ENCODE measurements at regions not wholly inside any gene's neighbourhood (a gene's known extent, or its start where the extent isn't known, plus 50 kb on each side); places are given as distances from the start of the nearest gene placed in this dataset.

DNA sequence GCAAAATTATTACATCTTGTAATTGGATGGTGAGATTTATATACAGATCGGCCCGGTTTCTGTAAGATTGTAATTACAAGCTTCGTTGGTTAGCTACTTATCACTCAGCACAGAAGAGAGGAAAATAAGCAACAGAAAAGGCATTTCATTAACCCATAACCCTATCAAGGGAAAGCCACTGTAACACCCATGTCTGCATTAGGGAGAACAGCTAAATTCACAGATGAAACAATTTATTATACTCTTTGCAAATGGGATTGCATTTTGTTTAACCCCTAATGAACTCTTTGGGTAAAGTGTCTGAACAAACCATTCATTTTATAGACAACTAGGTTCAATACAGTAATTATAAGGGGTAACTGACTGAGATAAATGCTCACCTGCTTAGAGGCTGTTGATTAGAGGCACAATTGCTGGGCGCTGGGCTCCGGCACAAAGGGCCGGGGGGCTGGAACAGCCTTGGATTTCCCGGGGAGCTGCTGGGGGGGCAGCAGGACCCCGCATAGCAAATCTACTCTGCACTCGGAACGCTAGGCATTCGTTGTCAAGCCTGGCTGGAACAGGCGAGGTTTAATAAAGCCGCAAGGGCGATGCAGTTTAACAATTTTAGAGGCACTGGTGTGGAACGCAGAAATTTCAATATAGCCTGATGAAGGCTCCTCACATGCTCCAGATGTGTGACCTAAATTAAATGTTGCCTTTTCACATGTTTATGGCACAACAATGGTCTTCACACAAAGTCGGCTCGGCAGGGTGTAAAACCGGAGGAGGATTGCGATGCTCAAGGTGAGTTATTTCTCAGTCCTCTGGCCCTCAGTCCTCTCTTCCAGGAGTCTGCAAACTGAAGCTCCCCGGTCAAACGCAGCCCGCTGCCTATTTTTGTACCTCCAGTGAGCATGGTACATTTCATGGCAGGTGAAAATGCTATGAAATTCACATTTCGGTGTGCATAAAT, 134.0 kb upstream of the IRX6 start (continued):
- TF ChIP-seq, protein P1, sequence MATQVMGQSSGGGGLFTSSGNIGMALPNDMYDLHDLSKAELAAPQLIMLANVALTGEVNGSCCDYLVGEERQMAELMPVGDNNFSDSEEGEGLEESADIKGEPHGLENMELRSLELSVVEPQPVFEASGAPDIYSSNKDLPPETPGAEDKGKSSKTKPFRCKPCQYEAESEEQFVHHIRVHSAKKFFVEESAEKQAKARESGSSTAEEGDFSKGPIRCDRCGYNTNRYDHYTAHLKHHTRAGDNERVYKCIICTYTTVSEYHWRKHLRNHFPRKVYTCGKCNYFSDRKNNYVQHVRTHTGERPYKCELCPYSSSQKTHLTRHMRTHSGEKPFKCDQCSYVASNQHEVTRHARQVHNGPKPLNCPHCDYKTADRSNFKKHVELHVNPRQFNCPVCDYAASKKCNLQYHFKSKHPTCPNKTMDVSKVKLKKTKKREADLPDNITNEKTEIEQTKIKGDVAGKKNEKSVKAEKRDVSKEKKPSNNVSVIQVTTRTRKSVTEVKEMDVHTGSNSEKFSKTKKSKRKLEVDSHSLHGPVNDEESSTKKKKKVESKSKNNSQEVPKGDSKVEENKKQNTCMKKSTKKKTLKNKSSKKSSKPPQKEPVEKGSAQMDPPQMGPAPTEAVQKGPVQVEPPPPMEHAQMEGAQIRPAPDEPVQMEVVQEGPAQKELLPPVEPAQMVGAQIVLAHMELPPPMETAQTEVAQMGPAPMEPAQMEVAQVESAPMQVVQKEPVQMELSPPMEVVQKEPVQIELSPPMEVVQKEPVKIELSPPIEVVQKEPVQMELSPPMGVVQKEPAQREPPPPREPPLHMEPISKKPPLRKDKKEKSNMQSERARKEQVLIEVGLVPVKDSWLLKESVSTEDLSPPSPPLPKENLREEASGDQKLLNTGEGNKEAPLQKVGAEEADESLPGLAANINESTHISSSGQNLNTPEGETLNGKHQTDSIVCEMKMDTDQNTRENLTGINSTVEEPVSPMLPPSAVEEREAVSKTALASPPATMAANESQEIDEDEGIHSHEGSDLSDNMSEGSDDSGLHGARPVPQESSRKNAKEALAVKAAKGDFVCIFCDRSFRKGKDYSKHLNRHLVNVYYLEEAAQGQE (IDR thresholded peaks at IDR 0.05; ENCODE audit: low read depth, low read length): no peak

DNA sequence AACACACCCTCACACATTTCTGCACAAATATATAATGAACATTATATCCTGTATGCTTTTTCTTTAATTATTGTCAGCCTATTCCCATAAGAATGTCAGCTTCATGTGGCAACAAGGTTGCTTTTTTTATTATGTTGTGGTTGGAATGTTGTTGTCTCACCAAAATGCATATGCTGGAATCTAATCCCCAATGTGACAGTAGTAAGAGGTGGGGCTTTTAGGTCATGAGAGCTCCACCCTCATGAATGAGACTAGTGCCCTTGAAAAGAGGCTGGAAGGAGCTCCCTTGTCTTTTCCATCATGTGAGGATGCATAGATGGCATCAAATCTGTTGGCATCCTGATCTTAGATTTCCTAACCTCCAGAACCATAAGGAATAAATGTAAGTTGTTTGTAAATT, 131.3 kb upstream of the IRX6 start:
- no peak overlapping the region for H3K4me2 ChIP-seq
- no peaks in the 10 kb centered on the region; a peak in 1 of 4 replicates for H3K4me1 ChIP-seq (ENCODE audit: control insufficient read depth in 1 of 2, insufficient read depth in 2 of 2, low read depth in 1 of 2, low read length in 1 of 2)
- POLR2A ChIA-PET: no interaction called here
- no peaks in the 10 kb centered on the region for H3K36me3 ChIP-seq (replicated peaks in 1 of 2; ENCODE audit: control insufficient read depth in 1 of 2, insufficient read depth in 2 of 2, low read length in 1 of 2)
- H3K27me3 ChIP-seq (ENCODE audit: insufficient read depth): no peaks in the 10 kb centered on the region
- no peaks in the 10 kb centered on the region for H3K9me2 ChIP-seq
- TF ChIP-seq, protein P1 (IDR thresholded peaks at IDR 0.05; ENCODE audit: low read depth, low read length): no peak
- TF ChIP-seq RXRA (IDR thresholded peaks at IDR 0.05; ENCODE audit: borderline replicate concordance, low read depth) (no peak), SIN3A (IDR thresholded peaks at IDR 0.05; ENCODE audit: borderline replicate concordance, low read depth, low read length) (no peak), YY1 (IDR thresholded peaks at IDR 0.05; ENCODE audit: low read depth) (no peak), CHD2 (IDR thresholded peaks at IDR 0.05; ENCODE audit: low read length, partially characterized antibody) (no peak), TEAD4 (IDR thresholded peaks at IDR 0.05; ENCODE audit: borderline replicate concordance, insufficient read depth) (no peak), TAF1 (IDR thresholded peaks at IDR 0.05; ENCODE audit: borderline replicate concordance, low read depth, low read length) (no peak)
- TF ChIP-seq, protein P2, sequence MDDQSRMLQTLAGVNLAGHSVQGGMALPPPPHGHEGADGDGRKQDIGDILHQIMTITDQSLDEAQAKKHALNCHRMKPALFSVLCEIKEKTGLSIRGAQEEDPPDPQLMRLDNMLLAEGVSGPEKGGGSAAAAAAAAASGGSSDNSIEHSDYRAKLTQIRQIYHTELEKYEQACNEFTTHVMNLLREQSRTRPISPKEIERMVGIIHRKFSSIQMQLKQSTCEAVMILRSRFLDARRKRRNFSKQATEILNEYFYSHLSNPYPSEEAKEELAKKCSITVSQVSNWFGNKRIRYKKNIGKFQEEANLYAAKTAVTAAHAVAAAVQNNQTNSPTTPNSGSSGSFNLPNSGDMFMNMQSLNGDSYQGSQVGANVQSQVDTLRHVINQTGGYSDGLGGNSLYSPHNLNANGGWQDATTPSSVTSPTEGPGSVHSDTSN (IDR thresholded peaks at IDR 0.05): no peak
- TF ChIP-seq, protein P3, sequence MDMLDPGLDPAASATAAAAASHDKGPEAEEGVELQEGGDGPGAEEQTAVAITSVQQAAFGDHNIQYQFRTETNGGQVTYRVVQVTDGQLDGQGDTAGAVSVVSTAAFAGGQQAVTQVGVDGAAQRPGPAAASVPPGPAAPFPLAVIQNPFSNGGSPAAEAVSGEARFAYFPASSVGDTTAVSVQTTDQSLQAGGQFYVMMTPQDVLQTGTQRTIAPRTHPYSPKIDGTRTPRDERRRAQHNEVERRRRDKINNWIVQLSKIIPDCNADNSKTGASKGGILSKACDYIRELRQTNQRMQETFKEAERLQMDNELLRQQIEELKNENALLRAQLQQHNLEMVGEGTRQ (IDR thresholded peaks at IDR 0.05; ENCODE audit: borderline replicate concordance, low read depth, low read length): no peak
- no peaks in the 10 kb centered on the region for H4K20me1 ChIP-seq (ENCODE audit: insufficient read depth)
- no peak overlapping the region for H3K9ac ChIP-seq
- no peak overlapping the region for H2AFZ ChIP-seq (ENCODE audit: low read depth)
- CTCF ChIA-PET: no interaction called here
- no peaks in the 10 kb centered on the region for H3F3A ChIP-seq (replicated peaks; ENCODE audit: insufficient read depth)
- H3K4me3 ChIP-seq (ENCODE audit: low read depth in 2 of 2, low read length in 1 of 2): no peak overlapping the region
- H3K9me3 ChIP-seq: no peaks in the 10 kb centered on the region
- DNase-seq: no peak
- H3K27ac ChIP-seq (ENCODE audit: low read depth in 2 of 2, low read length in 1 of 2): no peak overlapping the region
- no peaks in the 10 kb centered on the region for H3K79me2 ChIP-seq (ENCODE audit: insufficient read depth)

All from SK-N-SH (cell line).